COLO829 (cell line): ENCODE measurements at regions not wholly inside any gene's neighbourhood (a gene's known extent, or its start where the extent isn't known, plus 50 kb on each side); places are given as distances from the start of the nearest gene placed in this dataset.
"Not testable (repeated sequence)": the region's sequence is repeated elsewhere in the genome, so short reads cannot be mapped to it uniquely, and the experiment has no call there.

Experiments used
- DNase-seq: peaks from one replicate; pipeline ENCODE4 v3.0.0; 2012; ENCODE audit warnings: low spot score

- DNase-seq = no peak
These were observed 231.5 kb upstream of the SETMAR start for GRCh38 chr3:4071481-4072184.

DNA sequence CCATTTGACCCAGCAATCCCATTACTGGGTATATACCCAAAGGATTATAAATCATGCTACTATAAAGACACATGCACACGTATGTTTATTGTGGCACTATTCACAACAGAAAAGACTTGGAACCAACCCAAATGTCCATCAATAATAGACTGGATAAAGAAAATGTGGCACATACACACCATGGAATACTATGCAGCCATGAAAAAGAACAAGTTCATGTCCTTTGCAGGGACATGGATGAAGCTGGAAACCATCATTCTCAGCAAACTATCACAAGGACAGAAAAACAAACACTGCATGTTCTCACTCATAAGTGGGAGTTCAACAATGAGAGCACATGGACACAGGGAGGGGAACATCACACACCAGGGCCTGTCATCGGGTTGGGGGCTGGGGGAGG lies 225.9 kb upstream of the SETMAR start:
- DNase-seq = not testable (repeated sequence)

- DNase-seq = no peak
These were observed 225.2 kb upstream of the SETMAR start for GRCh38 chr3:4077950-4078349.

DNA sequence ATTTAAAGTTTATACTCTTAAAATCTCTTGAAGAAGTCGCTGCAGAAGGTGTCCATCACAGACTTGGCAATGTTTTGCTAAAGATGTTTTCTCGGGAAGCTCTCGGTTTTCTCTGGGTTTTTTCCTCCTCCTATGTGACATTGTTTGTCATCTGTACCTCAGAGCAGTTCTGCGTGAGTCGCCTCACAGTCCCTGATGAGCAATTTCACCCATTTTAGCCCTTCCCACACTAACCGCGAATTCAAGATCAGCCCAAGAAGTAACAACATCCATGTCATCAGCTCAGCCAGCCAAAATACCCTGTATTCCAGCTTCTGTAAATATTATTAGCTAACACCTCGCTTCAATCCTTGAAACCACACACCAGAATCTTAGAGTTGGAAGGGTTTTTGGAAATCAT lies 224.3 kb upstream of the SETMAR start:
- DNase-seq = no peak

GRCh38 chr3:4079339-4080195 lies 223.6 kb upstream of the SETMAR start:
- DNase-seq = no peak

- DNase-seq = no peak
These were observed 219.7 kb upstream of the SETMAR start for GRCh38 chr3:4083225-4084015.

DNA sequence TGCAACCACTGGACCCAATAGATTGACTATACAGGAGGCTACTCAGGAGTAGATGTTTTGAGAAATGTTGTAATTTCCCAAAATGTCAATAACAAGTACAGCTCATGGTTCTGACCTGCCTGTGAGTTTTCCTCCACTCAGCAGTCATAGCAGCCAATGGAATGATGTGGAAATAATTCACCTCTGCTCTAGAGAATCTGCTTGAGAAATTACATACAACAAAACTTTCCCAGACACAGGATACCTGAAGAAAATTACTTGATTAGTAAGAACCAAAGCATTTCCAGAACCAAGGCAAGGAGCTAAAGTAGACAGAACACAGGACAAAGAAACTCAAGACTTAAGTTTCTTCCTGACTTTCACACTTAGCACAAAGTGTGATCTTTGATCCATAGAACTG lies 218.9 kb upstream of the SETMAR start:
- DNase-seq = no peak

DNA sequence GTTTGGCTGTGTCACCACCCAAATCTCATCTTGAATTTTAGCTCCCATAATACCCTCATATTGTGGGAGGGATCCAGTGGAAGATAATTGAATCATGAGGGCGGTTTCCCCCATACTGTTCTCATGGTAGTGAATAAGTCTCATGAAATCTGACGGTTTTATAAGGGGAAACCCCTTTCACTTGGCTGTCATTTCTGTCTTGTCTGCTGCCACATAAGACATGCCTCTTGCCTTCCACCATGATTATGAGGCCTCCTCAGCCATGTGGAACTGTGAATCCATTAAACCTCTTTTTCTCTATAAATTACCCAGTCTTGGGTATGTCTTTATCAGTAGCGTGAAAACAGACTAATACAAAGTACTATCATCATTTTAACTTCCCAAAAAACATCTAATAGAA lies 216.5 kb upstream of the SETMAR start:
- not testable (repeated sequence) for DNase-seq

DNA sequence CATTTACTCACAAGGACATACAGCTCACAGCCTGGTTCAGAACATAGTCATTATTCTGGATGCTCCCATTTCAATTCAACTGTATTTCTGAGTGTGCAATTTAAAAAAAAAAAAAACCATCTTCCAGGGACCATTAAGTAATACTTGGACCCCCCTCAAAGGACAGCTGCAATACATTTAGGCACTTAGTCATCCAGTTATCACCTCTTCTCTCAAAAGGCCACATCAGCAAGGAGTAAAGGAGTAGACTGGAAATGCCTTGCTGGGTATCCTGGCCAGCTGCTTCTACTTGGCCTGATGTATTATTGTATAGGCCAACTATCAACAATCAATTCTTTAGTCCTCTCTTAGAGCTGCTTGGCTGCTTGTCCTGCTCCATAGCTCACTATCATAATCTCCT lies 211.4 kb upstream of the SETMAR start:
- no peak for DNase-seq

GRCh38 chr3:4097801-4098200 lies 205.4 kb upstream of the SETMAR start:
- DNase-seq = no peak

GRCh38 chr3:4099607-4100006 lies 203.6 kb upstream of the SETMAR start:
- DNase-seq = no peak

- DNase-seq = no peak
These were observed 195.7 kb upstream of the SETMAR start for GRCh38 chr3:4107430-4107829.

GRCh38 chr3:4113811-4114522 lies 189.2 kb upstream of the SETMAR start:
- no peak for DNase-seq

- no peak for DNase-seq
These were observed 184.1 kb upstream of the SETMAR start for GRCh38 chr3:4119119-4119518.

DNA sequence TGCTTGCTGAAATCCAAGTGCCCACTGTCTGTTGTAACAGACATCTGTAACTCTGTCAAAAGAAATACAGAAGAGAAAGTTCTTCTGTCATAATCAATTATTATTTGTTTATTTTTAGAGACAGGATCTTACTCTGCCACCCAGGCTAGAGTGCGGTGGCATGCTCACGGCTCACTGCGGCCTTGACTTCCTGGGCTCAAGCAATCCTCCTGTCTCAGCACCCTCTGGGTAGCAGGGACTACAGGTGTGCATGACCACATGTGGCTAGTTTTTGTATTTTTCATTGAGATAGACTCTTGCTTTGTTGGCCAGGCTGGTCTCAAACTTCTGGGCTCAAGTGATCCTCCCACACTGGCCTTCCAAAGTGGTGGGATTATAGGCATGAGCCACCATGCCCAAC lies 177.6 kb upstream of the SETMAR start:
- DNase-seq = no peak

DNA sequence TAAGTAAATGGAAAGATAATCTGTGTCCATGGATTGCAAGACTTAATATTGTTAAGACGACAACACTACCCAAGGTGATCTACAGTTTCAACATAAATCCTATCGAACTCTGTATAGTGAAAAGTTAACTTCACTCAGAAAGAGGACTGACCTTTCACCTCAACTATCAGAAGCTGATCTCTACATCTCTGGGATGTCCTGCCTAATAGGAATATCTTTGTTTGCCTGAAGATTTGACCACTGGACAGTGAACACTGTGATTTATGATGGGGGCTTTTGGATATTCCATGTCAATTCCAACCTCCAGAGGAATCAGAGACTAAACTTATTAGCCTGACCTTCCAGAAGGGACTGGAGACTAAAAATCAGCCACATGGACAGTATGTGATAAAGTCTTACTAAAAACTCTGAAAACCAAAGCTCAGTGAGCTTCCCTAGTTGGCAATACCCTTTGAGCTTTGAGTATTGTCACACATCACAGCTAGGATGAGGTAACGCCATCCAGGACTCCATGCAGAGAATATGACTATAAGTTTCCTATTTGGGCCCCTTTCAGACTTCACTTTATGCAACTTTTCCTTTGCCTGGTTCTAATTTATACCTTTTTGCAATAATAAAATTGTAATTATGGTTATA lies 164.9 kb upstream of the SETMAR start:
- no peak for DNase-seq

DNA sequence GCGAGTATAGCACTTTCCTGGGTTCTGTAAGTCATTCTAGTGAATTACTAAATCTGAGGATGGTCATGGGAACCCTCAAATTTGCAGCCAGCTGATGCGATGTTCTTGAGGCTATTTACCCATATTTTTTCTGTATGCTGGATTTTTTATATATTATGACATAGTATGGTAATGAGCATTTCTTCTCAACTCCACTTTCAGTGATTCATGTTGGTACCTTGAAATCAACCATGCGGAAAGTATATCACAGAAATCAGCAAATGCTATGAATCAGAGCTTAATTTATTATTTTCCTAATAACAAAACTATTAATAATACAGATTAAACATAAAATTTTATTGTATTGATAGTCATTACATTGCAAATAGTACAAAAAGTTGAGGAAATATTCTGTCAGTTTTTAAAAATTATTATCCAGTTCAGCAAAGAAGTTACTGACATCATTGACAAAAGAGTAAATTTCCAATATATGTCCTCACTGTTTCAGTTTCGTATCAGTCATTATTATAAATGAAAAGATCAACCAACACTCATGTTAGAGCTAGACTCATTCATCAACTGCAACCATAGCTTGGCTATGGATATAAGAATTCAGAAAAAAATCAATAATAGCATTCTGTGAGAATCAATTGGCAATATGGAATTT lies 164.3 kb upstream of the SETMAR start:
- no peak for DNase-seq

DNA sequence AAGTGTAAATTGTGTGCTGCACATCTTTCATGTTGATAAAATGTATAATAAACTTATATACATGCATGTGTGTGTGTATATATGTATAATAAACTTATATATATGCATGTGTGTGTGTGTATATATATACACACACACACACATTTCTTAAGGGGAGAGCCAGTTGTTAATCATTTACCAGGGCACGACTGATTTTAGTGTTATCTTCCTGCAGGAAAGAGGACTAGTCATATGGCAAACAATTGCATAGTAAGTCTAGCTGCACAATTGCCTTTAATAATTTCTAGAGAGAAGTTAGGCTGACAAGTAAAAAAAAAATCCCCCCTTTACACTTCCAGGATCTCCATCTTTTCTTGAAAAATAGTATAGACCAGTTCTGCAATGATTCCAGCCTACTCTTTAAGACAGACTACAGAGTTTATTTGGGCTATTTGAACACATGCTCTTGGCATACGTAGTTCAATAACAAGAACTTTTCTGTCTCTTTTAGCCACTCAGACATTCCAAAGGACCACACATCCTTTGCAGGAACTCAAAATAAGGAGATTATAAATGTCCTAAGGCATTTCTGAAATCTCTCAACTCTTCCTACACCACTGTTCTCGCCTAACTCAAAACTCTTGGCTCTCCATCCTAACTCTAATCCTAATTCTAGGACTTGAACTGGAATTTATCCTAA lies 163.6 kb upstream of the SETMAR start:
- no peak for DNase-seq

DNA sequence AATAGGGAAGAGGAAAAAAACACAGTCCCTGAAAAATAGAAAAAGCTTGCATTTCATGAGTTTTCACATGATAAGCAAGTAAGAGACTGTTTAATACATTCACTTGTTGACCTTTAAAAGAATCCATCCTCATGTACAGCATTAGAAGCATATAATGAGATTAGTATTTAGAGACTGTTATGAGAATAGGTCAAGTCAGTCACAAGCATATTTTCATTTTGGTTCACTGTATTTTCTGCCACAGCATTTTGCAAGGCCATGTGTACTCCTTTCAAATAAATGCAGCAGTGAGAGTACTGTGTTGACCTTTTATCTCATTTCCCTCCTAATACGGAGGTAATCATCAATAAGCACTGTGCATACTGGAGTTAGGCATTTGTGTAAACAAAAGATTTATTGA lies 162.2 kb upstream of the SETMAR start:
- DNase-seq = no peak

- DNase-seq = no peak
These were observed 155.5 kb upstream of the SETMAR start for GRCh38 chr3:4147556-4148118.
